Loucy (cell line): ENCODE measurements at regions not wholly inside any gene's neighbourhood (a gene's known extent, or its start where the extent isn't known, plus 50 kb on each side); places are given as distances from the start of the nearest gene placed in this dataset.

ENCODE experiments used
- EZH2phosphoT487 ChIP-seq: fragments of 200-600 bp; IDR thresholded peaks from 2 replicates; pipeline ENCODE4 v1.6.1; 2018; ENCODE audit warnings: antibody characterized with exemption, mild to moderate bottlenecking, moderate library complexity, borderline replicate concordance
- TF ChIP-seq, protein P1 (sequence below): fragments of 200-600 bp; sonication (generic); conservative IDR thresholded peaks from 2 replicates; pipeline ENCODE4 v1.5.1; 2014; ENCODE audit warnings: mild to moderate bottlenecking, antibody characterized with exemption, low read length

DNA sequence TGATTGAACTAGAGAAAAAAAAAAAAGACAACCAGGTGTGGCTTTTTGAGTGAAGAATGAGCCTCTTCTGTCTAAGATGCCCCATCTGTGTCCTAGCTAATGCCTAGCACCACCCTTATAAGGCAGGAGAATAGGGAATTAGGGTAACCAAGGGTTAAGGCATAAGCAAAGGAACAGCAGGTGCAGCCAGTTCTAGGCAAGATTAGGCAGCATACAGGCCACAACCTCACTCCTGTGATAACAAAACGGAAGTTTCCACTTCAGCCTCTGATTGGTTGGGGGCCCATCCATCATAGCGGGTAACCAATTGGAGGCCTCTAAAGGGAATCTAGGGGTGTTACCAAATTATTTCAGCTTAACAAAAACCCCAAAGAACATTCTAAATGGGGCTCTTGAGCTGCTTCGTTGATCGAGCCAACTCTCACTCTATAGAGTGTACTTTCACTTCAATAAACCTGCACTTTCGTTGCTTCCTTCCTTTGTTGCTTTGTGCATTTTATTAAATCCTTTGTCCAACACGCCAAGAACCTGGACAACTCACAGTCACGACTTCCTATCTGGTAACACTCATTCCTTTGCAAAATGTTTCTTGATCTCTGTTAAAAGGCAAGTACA, 61.9 kb upstream of the TAGAP start:
- TF ChIP-seq, protein P1, sequence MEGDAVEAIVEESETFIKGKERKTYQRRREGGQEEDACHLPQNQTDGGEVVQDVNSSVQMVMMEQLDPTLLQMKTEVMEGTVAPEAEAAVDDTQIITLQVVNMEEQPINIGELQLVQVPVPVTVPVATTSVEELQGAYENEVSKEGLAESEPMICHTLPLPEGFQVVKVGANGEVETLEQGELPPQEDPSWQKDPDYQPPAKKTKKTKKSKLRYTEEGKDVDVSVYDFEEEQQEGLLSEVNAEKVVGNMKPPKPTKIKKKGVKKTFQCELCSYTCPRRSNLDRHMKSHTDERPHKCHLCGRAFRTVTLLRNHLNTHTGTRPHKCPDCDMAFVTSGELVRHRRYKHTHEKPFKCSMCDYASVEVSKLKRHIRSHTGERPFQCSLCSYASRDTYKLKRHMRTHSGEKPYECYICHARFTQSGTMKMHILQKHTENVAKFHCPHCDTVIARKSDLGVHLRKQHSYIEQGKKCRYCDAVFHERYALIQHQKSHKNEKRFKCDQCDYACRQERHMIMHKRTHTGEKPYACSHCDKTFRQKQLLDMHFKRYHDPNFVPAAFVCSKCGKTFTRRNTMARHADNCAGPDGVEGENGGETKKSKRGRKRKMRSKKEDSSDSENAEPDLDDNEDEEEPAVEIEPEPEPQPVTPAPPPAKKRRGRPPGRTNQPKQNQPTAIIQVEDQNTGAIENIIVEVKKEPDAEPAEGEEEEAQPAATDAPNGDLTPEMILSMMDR: no peak
- no peak for TF ChIP-seq EZH2phosphoT487
